NT2/D1 (cell line): ENCODE measurements at regions not wholly inside any gene's neighbourhood (a gene's known extent, or its start where the extent isn't known, plus 50 kb on each side); places are given as distances from the start of the nearest gene placed in this dataset.

Experiments used
- SUZ12 ChIP-seq: IDR thresholded peaks from 2 replicates; pipeline ENCODE4 v1.6.1; 2011; ENCODE audit not compliant: insufficient read length, insufficient read depth; ENCODE audit errors: extremely low read depth
- YY1 ChIP-seq: IDR thresholded peaks from 2 replicates; pipeline ENCODE4 v1.6.1; 2011; ENCODE audit not compliant: insufficient read length, insufficient read depth
- ZNF274 ChIP-seq: IDR thresholded peaks from 2 replicates; pipeline ENCODE4 v1.6.1; 2011; ENCODE audit warnings: mild to moderate bottlenecking, low read depth, low read length

- TF ChIP-seq YY1 (no peak), SUZ12 (no peak), ZNF274 (no peak)
These were observed 117.3 kb upstream of the SLC24A5 start for GRCh38 chr15:48003441-48003840.
